ENCODE measurements at regions not wholly inside any gene's neighbourhood (a gene's known extent, or its start where the extent isn't known, plus 50 kb on each side); places are given as distances from the start of the nearest gene placed in this dataset.

DNA sequence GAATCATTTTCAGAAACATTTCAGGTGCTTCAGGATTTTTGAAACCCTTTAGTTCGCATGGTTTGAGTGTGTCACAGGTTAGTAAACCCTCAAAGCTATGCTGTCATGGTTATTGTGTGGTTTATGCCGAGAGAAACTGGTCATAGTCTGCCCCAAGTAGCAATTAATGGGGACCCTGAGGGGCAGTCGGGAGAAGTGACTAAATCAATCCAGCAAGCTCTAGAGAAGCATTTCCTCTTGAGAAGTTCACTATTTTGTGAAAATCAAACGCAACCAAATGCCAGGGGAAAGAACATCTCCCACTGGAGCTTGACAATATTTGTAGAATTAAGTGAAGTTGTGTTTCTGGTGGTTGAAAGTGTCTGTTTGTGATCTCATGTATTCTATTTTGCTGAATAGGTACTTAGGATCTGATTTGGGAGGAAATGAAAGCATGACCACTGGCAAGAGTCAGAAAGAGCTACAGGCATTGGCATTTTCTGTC lies 63.0 kb upstream of the BACH1 start:
- TF ChIP-seq POLR2A (IDR thresholded peaks at IDR 0.05; ENCODE audit: low read depth, low read length): no peak
- TF ChIP-seq POLR2AphosphoS5 (IDR thresholded peaks at IDR 0.05; ENCODE audit: low read depth, low read length): no peak
- peak; percentile 76 for TF ChIP-seq SPI1 (IDR thresholded peaks at IDR 0.05; ENCODE audit: low read depth, low read length)
- TF ChIP-seq PAX5 (IDR thresholded peaks at IDR 0.05; ENCODE audit: insufficient read depth, low read length, severe bottlenecking): no peak
- TF ChIP-seq TAF1 (IDR thresholded peaks at IDR 0.05; ENCODE audit: low read depth, low read length): no peak
- TF ChIP-seq POU2F2 (IDR thresholded peaks at IDR 0.05; ENCODE audit: low read depth, low read length): no peak

Measured in GM12891 (cell line).